ENCODE measurements at regions not wholly inside any gene's neighbourhood (a gene's known extent, or its start where the extent isn't known, plus 50 kb on each side); places are given as distances from the start of the nearest gene placed in this dataset.

DNA sequence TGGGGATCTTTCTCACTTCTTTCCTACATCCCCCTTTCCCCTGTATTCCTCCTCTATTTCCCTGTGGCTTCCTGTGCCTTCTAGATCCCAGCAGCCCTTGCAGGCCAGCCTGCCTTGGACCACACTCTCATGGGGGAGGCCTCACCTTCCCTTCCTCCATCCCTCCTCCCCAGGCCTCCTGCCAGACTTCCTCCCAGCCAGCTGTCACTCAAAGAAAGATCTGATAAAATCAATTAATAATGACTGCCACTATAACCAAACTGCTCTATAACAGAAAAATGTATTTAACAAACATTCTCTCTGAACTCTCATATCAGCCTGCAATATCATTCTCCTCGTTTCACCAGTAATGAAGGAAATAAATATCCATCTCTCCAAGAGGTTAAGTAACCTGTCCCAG lies 144.9 kb upstream of the SIX2 start:
- no peak for DNase-seq
- no peaks in the 10 kb centered on the region for H3K36me3 Mint-ChIP-seq (ENCODE audit: low read depth)
- H3K4me3 Mint-ChIP-seq, result no peak overlapping the region
- no peaks in the 10 kb centered on the region for H3K9me3 Mint-ChIP-seq
- peaks cover 10% of the 10 kb centered on the region for H3K27me3 Mint-ChIP-seq
- no peak overlapping the region for H3K27ac Mint-ChIP-seq
- POLR2A ChIA-PET, result no interaction called here
- H3K4me1 Mint-ChIP-seq, result no peaks in the 10 kb centered on the region
- CTCF ChIA-PET, result no interaction called here

GRCh38 chr2:45153121-45153520 lies 143.9 kb upstream of the SIX2 start:
- Mint-ChIP-seq H3K27ac (no peak overlapping the region), H3K4me1 (no peaks in the 10 kb centered on the region), H3K9me3 (no peaks in the 10 kb centered on the region), H3K36me3 (ENCODE audit: low read depth) (no peaks in the 10 kb centered on the region), H3K4me3 (no peak overlapping the region), H3K27me3 (peaks cover 15% of the 10 kb centered on the region)
- DNase-seq, result no peak
- CTCF ChIA-PET, result no interaction called here
- POLR2A ChIA-PET, result no interaction called here

- no peaks in the 10 kb centered on the region for H3K9me3 Mint-ChIP-seq
- H3K36me3 Mint-ChIP-seq (ENCODE audit: low read depth), result no peaks in the 10 kb centered on the region
- H3K27ac Mint-ChIP-seq, result no peak overlapping the region
- H3K4me1 Mint-ChIP-seq, result no peaks in the 10 kb centered on the region
- no peak for DNase-seq
- H3K4me3 Mint-ChIP-seq, result no peak overlapping the region
- POLR2A ChIA-PET, result no interaction called here
- CTCF ChIA-PET, result no interaction called here
- H3K27me3 Mint-ChIP-seq, result peaks cover 16% of the 10 kb centered on the region
Observed at GRCh38 chr2:45152691-45153090, 143.4 kb upstream of the SIX2 start.

DNA sequence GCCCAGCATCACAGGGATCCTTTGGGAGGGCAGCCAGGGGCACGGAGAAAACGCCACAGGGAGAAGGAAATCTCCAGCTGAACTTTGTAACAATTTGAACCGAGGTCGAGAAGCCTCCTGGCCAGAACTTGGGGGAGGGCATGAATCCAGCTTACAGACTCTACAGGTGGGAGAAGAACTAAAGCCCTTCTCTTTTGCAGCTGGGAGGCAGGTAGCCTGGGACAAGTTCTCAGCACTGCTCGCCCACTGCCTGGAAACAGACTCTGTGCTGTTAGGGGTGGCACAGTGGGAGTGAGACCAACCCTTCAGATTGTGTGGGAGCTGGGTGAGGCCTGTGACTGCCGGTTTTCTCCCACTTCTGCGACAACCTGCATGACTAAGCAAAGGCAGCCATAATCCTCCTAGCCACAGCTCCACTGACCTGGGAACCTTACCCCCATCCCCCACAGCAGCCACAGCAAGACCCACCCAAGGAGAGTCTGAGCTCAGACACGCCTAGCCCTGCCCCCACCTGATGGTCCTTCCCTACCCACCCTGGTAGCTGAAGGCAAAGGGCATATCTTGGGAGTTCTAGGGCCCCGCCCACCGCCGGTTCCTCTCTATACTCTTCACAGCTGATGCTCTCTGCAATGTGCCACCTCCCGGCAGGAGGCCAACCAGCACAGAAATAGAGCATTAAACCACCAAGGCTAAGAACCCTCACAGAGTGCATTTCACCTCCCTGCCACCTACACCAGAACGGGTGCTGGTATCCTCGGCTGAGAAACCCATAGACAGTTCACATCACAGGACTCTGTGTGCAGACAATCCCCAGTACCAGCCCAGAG lies 136.0 kb upstream of the SIX2 start:
- ChIA-PET POLR2A (no interaction called here), CTCF (no interaction called here)
- Mint-ChIP-seq H3K27me3 (peaks cover 55% of the 10 kb centered on the region), H3K4me1 (no peaks in the 10 kb centered on the region), H3K36me3 (ENCODE audit: low read depth) (no peaks in the 10 kb centered on the region), H3K4me3 (no peak overlapping the region), H3K27ac (no peak overlapping the region), H3K9me3 (no peaks in the 10 kb centered on the region)
- no peak for DNase-seq

DNA sequence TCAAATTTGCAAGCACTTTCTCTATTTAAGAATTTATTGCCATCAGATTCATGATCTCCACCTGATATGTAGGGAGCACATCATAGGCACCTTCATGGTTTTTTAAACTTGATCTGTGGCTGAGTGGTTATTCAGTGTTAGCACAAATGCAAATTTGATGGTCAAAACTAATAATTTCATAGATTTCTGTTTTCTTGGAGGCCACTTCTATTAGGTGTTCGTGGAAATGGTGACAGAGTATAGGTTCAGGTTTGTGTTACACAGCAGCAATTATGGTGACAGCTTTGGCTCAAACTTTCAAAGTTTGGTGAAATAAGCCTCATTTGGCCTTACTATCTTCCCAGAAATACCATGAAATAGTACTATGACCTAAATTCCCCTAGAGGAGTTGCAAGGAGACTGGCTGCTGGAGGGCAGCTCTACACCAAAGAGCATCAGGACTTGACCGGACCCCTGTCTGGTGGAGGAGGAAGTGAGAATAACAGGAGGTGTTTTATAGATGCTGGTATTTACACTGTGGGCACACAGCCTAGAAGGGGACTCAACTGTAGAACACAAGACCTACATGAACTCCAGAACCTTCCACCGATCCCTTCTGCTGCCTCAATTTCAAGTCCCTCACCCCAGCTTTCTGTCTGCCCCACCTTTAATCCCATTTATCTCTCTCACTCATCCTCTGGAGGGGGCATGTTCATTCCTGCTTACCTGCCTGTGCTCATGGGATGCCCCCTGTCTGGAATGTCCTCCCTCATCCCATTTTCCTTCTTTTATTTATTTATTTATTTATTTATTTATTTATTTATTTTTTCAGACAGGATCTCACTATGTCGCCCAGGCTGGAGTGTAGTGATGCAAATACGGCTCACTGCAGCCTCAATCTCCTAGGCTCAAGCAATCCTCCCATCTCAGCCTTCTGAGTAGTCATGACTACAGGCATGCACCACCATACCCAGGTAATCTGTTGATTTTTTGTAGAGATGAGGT lies 132.9 kb upstream of the SIX2 start:
- Mint-ChIP-seq H3K4me1 (no peaks in the 10 kb centered on the region), H3K36me3 (ENCODE audit: low read depth) (no peaks in the 10 kb centered on the region), H3K27ac (no peak overlapping the region), H3K9me3 (no peaks in the 10 kb centered on the region), H3K27me3 (peaks cover 53% of the 10 kb centered on the region), H3K4me3 (no peak overlapping the region)
- CTCF ChIA-PET, result no interaction called here
- DNase-seq, result no peak
- POLR2A ChIA-PET, result no interaction called here

DNA sequence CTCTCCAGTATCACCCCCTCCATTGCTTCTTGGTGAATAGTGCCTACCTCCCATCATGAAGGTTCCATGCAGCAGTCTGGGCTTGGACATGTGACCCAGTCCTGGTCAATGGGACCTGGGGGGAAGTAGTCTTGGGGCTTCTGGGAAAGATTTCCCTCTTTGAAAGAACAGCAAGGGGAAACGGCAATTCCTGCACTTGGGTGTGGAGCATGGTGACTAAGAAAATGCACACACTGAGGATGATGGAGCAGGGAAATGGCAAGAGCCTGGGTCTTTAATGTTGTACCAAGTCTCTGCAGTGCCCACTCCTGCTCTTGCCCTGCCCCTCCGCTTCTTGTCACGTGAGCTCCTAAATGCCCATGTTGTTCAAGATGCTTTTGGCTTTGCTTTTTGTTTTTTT lies 131.4 kb upstream of the SIX2 start:
- Mint-ChIP-seq H3K4me1 (no peaks in the 10 kb centered on the region), H3K27me3 (peaks cover 46% of the 10 kb centered on the region), H3K27ac (no peak overlapping the region), H3K9me3 (no peaks in the 10 kb centered on the region), H3K4me3 (no peak overlapping the region), H3K36me3 (ENCODE audit: low read depth) (no peaks in the 10 kb centered on the region)
- DNase-seq, result no peak
- ChIA-PET CTCF (no interaction called here), POLR2A (no interaction called here)

DNA sequence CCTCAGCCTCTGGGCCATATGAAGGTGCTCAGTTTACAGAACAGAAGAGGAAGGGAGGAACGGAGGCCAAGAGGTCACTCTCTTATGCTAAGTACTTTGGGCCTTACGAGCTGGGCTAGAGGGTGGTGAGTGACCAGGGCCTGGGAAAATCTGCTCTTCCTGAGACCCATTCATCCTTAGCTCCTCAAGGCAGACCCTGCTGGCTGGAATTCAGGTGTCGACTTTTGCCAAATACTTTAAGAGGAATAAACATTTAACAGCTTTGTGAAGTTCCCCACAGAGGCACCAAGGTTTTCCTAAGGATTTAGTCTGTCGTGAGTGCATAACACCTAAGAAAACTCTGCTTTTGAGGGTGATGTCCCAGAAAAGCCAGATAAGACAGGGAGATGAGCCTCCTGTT lies 129.7 kb upstream of the SIX2 start:
- H3K27ac Mint-ChIP-seq, result no peak overlapping the region
- CTCF ChIA-PET, result no interaction called here
- no peaks in the 10 kb centered on the region for H3K36me3 Mint-ChIP-seq (ENCODE audit: low read depth)
- POLR2A ChIA-PET, result no interaction called here
- H3K4me1 Mint-ChIP-seq, result no peaks in the 10 kb centered on the region
- H3K9me3 Mint-ChIP-seq, result no peaks in the 10 kb centered on the region
- H3K27me3 Mint-ChIP-seq, result peaks cover 36% of the 10 kb centered on the region
- no peak for DNase-seq
- no peak overlapping the region for H3K4me3 Mint-ChIP-seq

GRCh38 chr2:45137966-45138695 lies 128.9 kb upstream of the SIX2 start:
- H3K9me3 Mint-ChIP-seq, result no peaks in the 10 kb centered on the region
- CTCF ChIA-PET, result no interaction called here
- no peak overlapping the region for H3K27ac Mint-ChIP-seq
- no peaks in the 10 kb centered on the region for H3K4me1 Mint-ChIP-seq
- POLR2A ChIA-PET, result no interaction called here
- no peaks in the 10 kb centered on the region for H3K36me3 Mint-ChIP-seq (ENCODE audit: low read depth)
- H3K4me3 Mint-ChIP-seq, result no peak overlapping the region
- DNase-seq, result no peak
- peaks cover 34% of the 10 kb centered on the region for H3K27me3 Mint-ChIP-seq

DNA sequence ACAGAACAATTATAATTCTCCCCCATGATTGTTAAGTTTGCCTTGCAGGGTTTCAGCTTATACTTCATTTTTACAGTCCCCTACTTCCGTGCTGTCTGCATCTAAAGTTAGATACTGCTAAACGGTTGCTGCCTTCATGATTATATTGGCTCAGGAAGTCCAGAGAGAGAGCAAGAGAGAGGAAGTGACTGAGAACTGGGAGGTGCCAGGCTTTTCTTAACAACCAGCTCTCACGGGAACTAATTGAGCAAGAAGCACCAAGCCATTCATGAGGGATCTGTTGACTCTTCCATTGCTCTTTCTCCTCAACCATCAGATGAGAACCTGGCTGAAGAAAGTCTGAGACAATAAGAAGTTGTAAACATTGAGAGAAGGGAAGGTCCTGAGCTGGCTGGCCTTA lies 125.5 kb upstream of the SIX2 start:
- no peaks in the 10 kb centered on the region for H3K4me1 Mint-ChIP-seq
- ChIA-PET CTCF (no interaction called here), POLR2A (no interaction called here)
- no peak overlapping the region for H3K4me3 Mint-ChIP-seq
- peaks cover 27% of the 10 kb centered on the region for H3K27me3 Mint-ChIP-seq
- DNase-seq, result no peak
- no peaks in the 10 kb centered on the region for H3K36me3 Mint-ChIP-seq (ENCODE audit: low read depth)
- H3K9me3 Mint-ChIP-seq, result no peaks in the 10 kb centered on the region
- H3K27ac Mint-ChIP-seq, result no peak overlapping the region

DNA sequence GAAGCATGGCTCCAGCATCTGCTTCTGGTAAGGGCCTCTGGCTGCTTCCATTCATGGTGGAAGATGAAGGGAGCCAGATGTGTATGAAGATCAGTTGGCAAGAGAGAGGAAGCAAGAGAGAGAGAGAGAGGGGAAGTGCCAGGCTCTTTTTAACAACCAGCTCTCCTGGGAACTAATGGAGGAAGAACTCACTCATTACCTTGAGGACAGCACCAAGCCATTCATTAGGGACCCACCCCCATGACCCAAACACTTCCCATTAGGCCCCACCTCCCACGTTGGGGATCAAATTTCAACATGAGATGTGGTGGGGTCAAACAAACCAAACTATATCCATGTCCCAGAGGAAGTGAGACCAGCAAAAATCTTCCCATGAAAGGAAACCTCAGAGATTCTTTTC lies 124.8 kb upstream of the SIX2 start:
- Mint-ChIP-seq H3K4me3 (no peak overlapping the region), H3K4me1 (no peaks in the 10 kb centered on the region), H3K36me3 (ENCODE audit: low read depth) (no peaks in the 10 kb centered on the region), H3K27me3 (peaks cover 25% of the 10 kb centered on the region), H3K27ac (no peak overlapping the region), H3K9me3 (no peaks in the 10 kb centered on the region)
- ChIA-PET POLR2A (no interaction called here), CTCF (no interaction called here)
- no peak for DNase-seq

DNA sequence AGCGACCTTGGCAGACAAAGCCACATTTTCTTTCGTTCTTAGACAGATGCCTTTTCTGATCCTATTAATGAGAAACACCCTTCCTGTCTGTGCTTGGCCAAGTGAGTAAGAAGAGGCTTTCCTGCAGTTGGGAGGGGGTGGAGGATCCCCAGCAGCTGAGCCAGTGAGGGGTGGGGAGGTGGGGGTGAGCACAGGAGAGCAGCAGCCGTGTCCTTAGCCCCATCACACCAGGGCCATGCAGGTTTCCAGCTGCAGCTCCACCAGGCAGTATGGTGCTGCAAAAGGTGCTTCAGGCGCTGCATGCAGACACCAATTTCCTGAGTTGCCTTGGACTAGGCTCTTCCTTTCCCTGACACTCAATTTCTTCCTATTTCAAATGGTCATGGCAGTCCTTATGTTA lies 123.3 kb upstream of the SIX2 start:
- no peak for DNase-seq

DNA sequence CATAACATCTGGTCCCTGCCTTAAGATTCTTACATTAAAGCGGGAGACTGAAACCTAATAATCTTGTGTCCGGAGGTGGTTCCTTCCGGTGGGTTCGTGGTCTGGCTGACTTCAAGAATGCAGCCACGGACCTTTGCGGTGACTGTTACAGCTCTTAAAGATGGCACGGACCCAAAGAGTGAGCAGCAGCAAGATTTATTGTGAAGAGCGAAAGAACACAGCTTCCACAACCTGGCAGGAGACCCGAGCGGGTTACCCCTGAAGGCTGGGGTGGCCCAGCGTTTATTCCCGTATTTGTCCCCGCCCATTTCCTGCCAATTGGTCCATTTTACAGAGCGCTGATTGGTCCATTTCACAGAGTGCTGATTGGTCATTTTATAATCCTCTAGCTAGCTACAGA lies 122.3 kb upstream of the SIX2 start:
- no peak overlapping the region for H3K4me3 Mint-ChIP-seq
- CTCF ChIA-PET, result no interaction called here
- no peak for DNase-seq
- H3K36me3 Mint-ChIP-seq (ENCODE audit: low read depth), result no peaks in the 10 kb centered on the region
- POLR2A ChIA-PET, result no interaction called here
- no peaks in the 10 kb centered on the region for H3K9me3 Mint-ChIP-seq
- H3K27me3 Mint-ChIP-seq, result peaks cover 16% of the 10 kb centered on the region
- H3K27ac Mint-ChIP-seq, result no peak overlapping the region
- no peaks in the 10 kb centered on the region for H3K4me1 Mint-ChIP-seq

More for the DNA sequence above, 123.3 kb upstream of the SIX2 start:
- Mint-ChIP-seq H3K27ac (no peak overlapping the region), H3K4me1 (no peaks in the 10 kb centered on the region), H3K27me3 (peaks cover 22% of the 10 kb centered on the region), H3K36me3 (ENCODE audit: low read depth) (no peaks in the 10 kb centered on the region), H3K4me3 (no peak overlapping the region), H3K9me3 (no peaks in the 10 kb centered on the region)
- POLR2A ChIA-PET, result no interaction called here
- CTCF ChIA-PET, result no interaction called here

DNA sequence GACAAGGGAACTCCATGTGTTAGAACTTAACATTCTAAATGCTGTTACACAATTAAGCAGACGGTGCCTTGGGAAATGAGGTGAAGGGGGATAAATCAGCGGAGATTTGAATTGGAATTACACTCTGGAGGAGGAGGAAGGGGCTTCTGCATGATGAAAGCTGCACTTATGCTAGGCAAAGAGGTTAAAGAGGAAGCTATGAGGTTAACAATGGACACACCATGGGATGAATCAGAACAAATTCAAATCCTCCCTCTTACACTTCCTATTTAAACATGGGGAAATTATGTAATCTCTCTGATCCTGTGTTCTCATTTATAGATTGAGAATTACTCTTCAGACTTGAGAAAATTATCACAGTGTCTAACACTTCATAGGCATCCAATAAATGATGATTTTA lies 121.5 kb upstream of the SIX2 start:
- H3K27me3 Mint-ChIP-seq, result peaks cover 12% of the 10 kb centered on the region
- POLR2A ChIA-PET, result no interaction called here
- H3K4me3 Mint-ChIP-seq, result no peak overlapping the region
- no peak for DNase-seq
- no peak overlapping the region for H3K27ac Mint-ChIP-seq
- no peaks in the 10 kb centered on the region for H3K36me3 Mint-ChIP-seq (ENCODE audit: low read depth)
- CTCF ChIA-PET, result no interaction called here
- no peaks in the 10 kb centered on the region for H3K4me1 Mint-ChIP-seq
- H3K9me3 Mint-ChIP-seq, result no peaks in the 10 kb centered on the region
